Large intestine (tissue), 3 donors: ENCODE measurements at regions not wholly inside any gene's neighbourhood (a gene's known extent, or its start where the extent isn't known, plus 50 kb on each side); places are given as distances from the start of the nearest gene placed in this dataset.

Experiments
- DNase-seq, 2 donors: peaks; one replicate each; pipeline versions ENCODE4 v3.0.0 to v3.0.0-alpha.2; 2013
- H3K27ac ChIP-seq: one replicate; pipeline ENCODE4 v1.5.1; 2013; ENCODE audit warnings: low read length
- H3K27me3 ChIP-seq: 2 replicates; pipeline ENCODE4 v1.6.1; 2013; ENCODE audit warnings: low read length; ENCODE audit not compliant: control insufficient read depth, insufficient read depth
- H3K36me3 ChIP-seq: 2 replicates; pipeline ENCODE4 v1.6.1; 2013; ENCODE audit warnings: low read length; ENCODE audit not compliant: control insufficient read depth, insufficient read depth
- H3K4me1 ChIP-seq: one replicate; pipeline ENCODE4 v1.6.1; 2013; ENCODE audit warnings: low read length; ENCODE audit not compliant: control insufficient read depth, insufficient read depth
- H3K4me3 ChIP-seq: one replicate; pipeline ENCODE4 v1.5.1; 2013; ENCODE audit warnings: low read length
- H3K9me3 ChIP-seq: one replicate; pipeline ENCODE4 v1.6.1; 2013; ENCODE audit warnings: mild to moderate bottlenecking, low read depth, low read length, moderate library complexity; ENCODE audit not compliant: control insufficient read depth
- WGBS: methylation state at CpG from one replicate; pipeline ENCODE4 v1.1.5; 2013; ENCODE audit warnings: low lambda C conversion rate; ENCODE audit not compliant: insufficient coverage; 5-methylcytosine and 5-hydroxymethylcytosine counted together

- H3K4me1 ChIP-seq: no peaks in the 10 kb centered on the region
- DNase-seq: no peak
- no peak overlapping the region for H3K4me3 ChIP-seq
- no CpG with 5 or more reads among the region's 13 CpGs for WGBS
- H3K27me3 ChIP-seq: no peaks in the 10 kb centered on the region
- peaks cover 5% of the 10 kb centered on the region for H3K9me3 ChIP-seq
- no peaks in the 10 kb centered on the region for H3K36me3 ChIP-seq
- H3K27ac ChIP-seq: no peak overlapping the region
These were observed 279.7 kb downstream of the GADD45G start for GRCh38 chr9:89884356-89885083.

GRCh38 chr9:89885156-89885555 is 280.3 kb downstream of the GADD45G start:
- Histone ChIP-seq H3K27ac (no peak overlapping the region), H3K27me3 (no peaks in the 10 kb centered on the region), H3K4me1 (no peaks in the 10 kb centered on the region), H3K9me3 (peaks cover 5% of the 10 kb centered on the region), H3K36me3 (no peaks in the 10 kb centered on the region), H3K4me3 (no peak overlapping the region)
- no peak for DNase-seq
- no CpG with 5 or more reads among the region's 4 CpGs for WGBS

DNA sequence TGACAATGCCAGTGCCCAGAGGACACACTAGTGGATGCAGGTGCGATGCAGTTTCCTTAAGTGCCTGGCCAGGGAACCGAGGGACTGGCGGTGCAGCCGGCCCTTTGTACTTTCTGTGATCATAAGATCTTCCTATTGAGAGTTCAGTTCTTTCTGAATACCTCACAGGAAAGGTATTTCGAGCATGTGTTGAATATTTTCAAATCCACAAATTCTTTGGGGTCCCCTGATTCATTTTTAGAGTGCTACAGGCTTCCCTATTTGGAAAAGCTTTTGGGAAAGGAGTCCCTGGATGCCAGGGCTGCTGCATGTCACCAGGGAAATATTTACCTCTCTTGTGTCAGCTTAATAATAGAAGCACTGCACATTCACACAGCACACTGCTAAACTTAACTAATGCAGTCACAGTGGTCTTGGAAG is 281.5 kb downstream of the GADD45G start:
- DNase-seq: peak in 1 of 2 donors; percentile 27
- Histone ChIP-seq H3K4me1 (peaks cover 2% of the 10 kb centered on the region), H3K27me3 (no peaks in the 10 kb centered on the region), H3K27ac (no peak overlapping the region), H3K36me3 (no peaks in the 10 kb centered on the region), H3K9me3 (peaks cover 5% of the 10 kb centered on the region), H3K4me3 (no peak overlapping the region)
- no CpG with 5 or more reads among the region's 5 CpGs for WGBS

GRCh38 chr9:89887286-89887685 is 282.5 kb downstream of the GADD45G start:
- Histone ChIP-seq H3K4me3 (no peak overlapping the region), H3K4me1 (peaks cover 9% of the 10 kb centered on the region), H3K9me3 (peaks cover under 1% of the 10 kb centered on the region), H3K36me3 (no peaks in the 10 kb centered on the region), H3K27me3 (no peaks in the 10 kb centered on the region), H3K27ac (no peak overlapping the region)
- WGBS: no CpG with 5 or more reads among the region's 4 CpGs
- no peak for DNase-seq

DNA sequence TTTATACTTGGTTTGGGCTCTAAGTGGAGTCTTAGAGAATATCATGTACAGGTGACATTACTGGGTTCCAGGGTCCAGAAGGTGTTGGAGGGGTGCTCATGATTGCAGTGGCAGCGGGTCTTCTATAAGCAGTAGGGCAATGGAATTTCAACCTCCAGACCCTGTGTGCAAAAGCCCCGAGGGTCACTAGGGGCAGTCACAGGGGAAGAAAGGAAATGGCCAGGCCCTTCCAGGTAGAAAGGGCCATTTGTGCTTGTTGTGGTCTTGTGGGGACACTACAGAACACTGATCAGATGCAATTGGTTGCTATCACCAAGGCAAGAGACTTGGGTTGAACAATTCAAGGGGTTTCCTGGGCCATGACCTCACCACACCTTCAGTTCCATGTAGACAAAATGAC is 283.4 kb downstream of the GADD45G start:
- no peak overlapping the region for H3K4me3 ChIP-seq
- H3K27me3 ChIP-seq: no peaks in the 10 kb centered on the region
- no peak for DNase-seq
- no peaks in the 10 kb centered on the region for H3K9me3 ChIP-seq
- no CpG with 5 or more reads among the region's 2 CpGs for WGBS
- H3K36me3 ChIP-seq: no peaks in the 10 kb centered on the region
- H3K4me1 ChIP-seq: peaks cover 9% of the 10 kb centered on the region
- H3K27ac ChIP-seq: no peak overlapping the region

- H3K9me3 ChIP-seq: no peaks in the 10 kb centered on the region
- WGBS: no CpG with 5 or more reads among the region's 3 CpGs
These were observed 283.9 kb downstream of the GADD45G start for GRCh38 chr9:89888677-89889076.

GRCh38 chr9:89889865-89890264 is 285.1 kb downstream of the GADD45G start:
- no peak for DNase-seq
- no peaks in the 10 kb centered on the region for H3K9me3 ChIP-seq
- no peak overlapping the region for H3K27ac ChIP-seq
- H3K4me3 ChIP-seq: no peak overlapping the region
- peaks cover 9% of the 10 kb centered on the region for H3K4me1 ChIP-seq
- no peaks in the 10 kb centered on the region for H3K27me3 ChIP-seq
- WGBS: no CpG with 5 or more reads among the region's 5 CpGs
- no peaks in the 10 kb centered on the region for H3K36me3 ChIP-seq

More at GRCh38 chr9:89888677-89889076, 283.9 kb downstream of the GADD45G start:
- no peaks in the 10 kb centered on the region for H3K36me3 ChIP-seq
- no peak for DNase-seq
- H3K27ac ChIP-seq: no peak overlapping the region
- no peak overlapping the region for H3K4me3 ChIP-seq
- peaks cover 9% of the 10 kb centered on the region for H3K4me1 ChIP-seq
- no peaks in the 10 kb centered on the region for H3K27me3 ChIP-seq

- DNase-seq: no peak
- Histone ChIP-seq H3K27me3 (no peaks in the 10 kb centered on the region), H3K4me1 (peaks cover 9% of the 10 kb centered on the region), H3K27ac (no peak overlapping the region), H3K9me3 (no peaks in the 10 kb centered on the region), H3K36me3 (no peaks in the 10 kb centered on the region), H3K4me3 (no peak overlapping the region)
- no CpG with 5 or more reads among the region's 14 CpGs for WGBS
These were observed 285.6 kb downstream of the GADD45G start for GRCh38 chr9:89890326-89890980.

GRCh38 chr9:89891221-89891590 is 286.4 kb downstream of the GADD45G start:
- no peak for DNase-seq
- no CpG with 5 or more reads among the region's 5 CpGs for WGBS
- peaks cover 9% of the 10 kb centered on the region for H3K4me1 ChIP-seq
- H3K36me3 ChIP-seq: no peaks in the 10 kb centered on the region
- peak overlapping the region; percentile 2 for H3K27ac ChIP-seq
- no peaks in the 10 kb centered on the region for H3K27me3 ChIP-seq
- no peak overlapping the region for H3K4me3 ChIP-seq
- no peaks in the 10 kb centered on the region for H3K9me3 ChIP-seq

DNA sequence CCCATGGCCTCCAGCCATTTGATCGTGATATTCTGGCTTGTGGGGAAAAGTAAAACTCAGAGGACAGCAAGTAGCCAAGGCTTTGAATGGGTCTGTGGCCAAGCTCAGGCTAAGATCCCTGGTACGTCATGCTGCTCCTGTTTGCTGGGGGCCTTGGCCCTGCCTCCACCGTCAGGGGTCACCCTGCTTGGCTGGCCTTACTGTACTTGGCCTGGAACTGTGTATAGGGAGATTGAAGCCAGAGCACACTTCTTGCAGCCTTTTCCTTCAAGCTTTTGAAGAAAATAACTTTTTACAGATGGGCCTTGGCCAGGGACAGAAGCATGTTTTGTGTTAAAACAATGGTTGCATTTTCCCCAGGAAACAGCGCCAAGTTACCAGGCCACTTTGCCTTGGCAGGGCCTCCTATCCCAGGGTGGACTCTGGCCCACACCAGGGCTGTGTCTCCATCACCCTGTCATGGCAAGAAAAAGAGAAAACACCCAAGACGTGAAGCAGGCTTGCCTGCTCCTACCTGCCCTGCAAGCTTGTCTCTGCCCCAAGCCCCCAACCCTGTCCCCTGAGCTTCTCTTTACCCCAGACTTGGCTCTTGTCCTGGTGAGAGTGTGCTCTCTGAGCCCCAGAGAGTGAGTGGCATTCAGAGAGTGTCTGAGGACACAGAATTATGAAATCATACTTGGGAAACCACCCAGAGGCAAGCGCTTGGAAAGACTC is 286.9 kb downstream of the GADD45G start:
- Histone ChIP-seq H3K4me3 (no peak overlapping the region), H3K27ac (peak overlapping the region; percentile 2), H3K4me1 (peaks cover 9% of the 10 kb centered on the region), H3K9me3 (no peaks in the 10 kb centered on the region), H3K27me3 (no peaks in the 10 kb centered on the region), H3K36me3 (no peaks in the 10 kb centered on the region)
- WGBS: 33% methylated on average over 1 of the region's 6 CpGs
- peak; percentile 54 to 77 for DNase-seq
